H1 (cell line): ENCODE measurements at regions not wholly inside any gene's neighbourhood (a gene's known extent, or its start where the extent isn't known, plus 50 kb on each side); places are given as distances from the start of the nearest gene placed in this dataset.

Experiments used
- CTCF ChIA-PET: fragments of 300-600 bp; sonication (Branson Sonifier 250); formaldehyde crosslinking; loops from one replicate; lab custom pipeline; 2021; ENCODE audit not compliant: partially characterized antibody; lab: Charles Lee
- POLR2A ChIA-PET: fragments of 300-600 bp; sonication (Branson Sonifier 250); formaldehyde crosslinking; loops from one replicate; lab custom pipeline; 2021; ENCODE audit warnings: inconsistent platforms; ENCODE audit not compliant: partially characterized antibody; lab: Charles Lee
- DNase-seq, 2 experiments: peaks; one replicate each; pipeline versions ENCODE4 v3.0.0 to v3.0.0-alpha.2; 2010 to 2022; ENCODE audit warnings: low spot score in 2 of 2, low read depth in 1 of 2, mixed read lengths in 1 of 2
- FAIRE-seq: peaks from 2 replicates; lab custom pipeline; 2011; peaks lifted over from hg19 to GRCh38; lab: Jason Lieb, UNC
- H2AFZ ChIP-seq: 2 replicates; pipeline ENCODE4 v1.8.1; 2012; ENCODE audit warnings: low read length, inconsistent platforms
- H2AK5ac ChIP-seq: 2 replicates; pipeline ENCODE4 v1.6.1; 2013; ENCODE audit warnings: low read depth, low read length
- H2BK120ac ChIP-seq: replicated peaks from 2 replicates; pipeline ENCODE3; 2013; ENCODE audit warnings: low read depth, low read length, inconsistent platforms
- H2BK12ac ChIP-seq: 2 replicates; pipeline ENCODE4 v1.6.1; 2013; ENCODE audit warnings: low read depth, low read length
- H2BK15ac ChIP-seq: 2 replicates; pipeline ENCODE4 v1.6.1; 2013; ENCODE audit warnings: low read length
- H2BK20ac ChIP-seq: 2 replicates; pipeline ENCODE4 v1.6.1; 2013; ENCODE audit warnings: low read length
- H2BK5ac ChIP-seq: 2 replicates; pipeline ENCODE4 v1.6.1; 2013; ENCODE audit warnings: low read depth, low read length
- H3K14ac ChIP-seq: 2 replicates; pipeline ENCODE4 v1.6.1; 2013; ENCODE audit warnings: inconsistent platforms; ENCODE audit not compliant: insufficient read length
- H3K18ac ChIP-seq: 2 replicates; pipeline ENCODE4 v1.6.1; 2013; ENCODE audit warnings: low read length; ENCODE audit errors: extremely low read depth
- H3K23ac ChIP-seq: 2 replicates; pipeline ENCODE4 v1.6.1; 2013; ENCODE audit warnings: inconsistent platforms; ENCODE audit not compliant: insufficient read length
- H3K23me2 ChIP-seq: 2 replicates; pipeline ENCODE4 v1.6.1; 2013; ENCODE audit warnings: low read depth, low read length
- H3K27ac ChIP-seq: 2 replicates; pipeline ENCODE4 v1.6.1; 2011; ENCODE audit warnings: low read depth, low read length, inconsistent platforms
- H3K27me3 ChIP-seq, 4 experiments: replicated peaks in 1 of 4; 1 replicate in 1 of 4; 2 replicates in 3 of 4; pipeline versions ENCODE4 v1.6.1 to v1.8.1; 2011 to 2013; ENCODE audit warnings: low read length in 3 of 4, mild to moderate bottlenecking in 3 of 4, inconsistent platforms in 2 of 4, mixed read lengths in 2 of 4, moderate library complexity in 1 of 4; ENCODE audit not compliant: control insufficient read depth in 3 of 4, insufficient read depth in 3 of 4; ENCODE audit errors: extremely low read depth in 1 of 4
- H3K36me3 ChIP-seq, 4 experiments: 2 replicates each; pipeline versions ENCODE4 v1.6.1 to v1.8.1; 2011 to 2013; ENCODE audit warnings: mild to moderate bottlenecking in 4 of 4, low read length in 3 of 4, moderate library complexity in 2 of 4, control low read depth in 1 of 4, inconsistent platforms in 1 of 4; ENCODE audit not compliant: insufficient read depth in 4 of 4, control insufficient read depth in 2 of 4
- H3K4ac ChIP-seq: replicated peaks from 2 replicates; pipeline ENCODE3; 2013; ENCODE audit warnings: low read length, low read depth, mixed read lengths, inconsistent platforms; ENCODE audit not compliant: insufficient read length
- H3K4me1 ChIP-seq, 4 experiments: replicated peaks in 1 of 4; 1 replicate in 1 of 4; 2 replicates in 3 of 4; pipeline versions ENCODE4 v1.6.1 to v1.8.1; 2011 to 2013; ENCODE audit warnings: low read length in 3 of 4, inconsistent platforms in 2 of 4, mixed read lengths in 1 of 4; ENCODE audit not compliant: insufficient read depth in 4 of 4, control insufficient read depth in 3 of 4
- H3K4me2 ChIP-seq, 2 experiments: 2 replicates each; pipeline versions ENCODE4 v1.6.1 to v1.8.1; 2011 to 2013; ENCODE audit warnings: low read depth in 2 of 2, low read length in 2 of 2, control low read depth in 1 of 2, inconsistent platforms in 1 of 2, mild to moderate bottlenecking in 1 of 2; ENCODE audit not compliant: insufficient read depth in 1 of 2
- H3K4me3 ChIP-seq, 4 experiments: fragments of 200-600, 300-600 bp in 1 of 4; sonication (generic), shearing (Covaris generic), sonication (Bioruptor Twin) in 1 of 4; 2 replicates each; pipeline versions ENCODE4 v1.5.1 to v1.8.1; 2011 to 2016; ENCODE audit warnings: low read length in 4 of 4, low read depth in 3 of 4, control low read depth in 2 of 4, inconsistent platforms in 2 of 4, mild to moderate bottlenecking in 2 of 4, mixed read lengths in 1 of 4, moderate library complexity in 1 of 4; ENCODE audit not compliant: insufficient read depth in 2 of 4; ENCODE audit errors: extremely low read depth in 1 of 4
- H3K56ac ChIP-seq: replicated peaks from 2 replicates; pipeline ENCODE3; 2013; ENCODE audit warnings: low read depth, mild to moderate bottlenecking, mixed read lengths, low read length, inconsistent platforms; ENCODE audit not compliant: insufficient read length
- H3K79me1 ChIP-seq: 2 replicates; pipeline ENCODE4 v1.6.1; 2013; ENCODE audit warnings: low read depth, low read length, control low read depth
- H3K79me2 ChIP-seq, 2 experiments: 2 replicates each; pipeline versions ENCODE4 v1.6.1 to v1.8.1; 2012 to 2013; ENCODE audit warnings: low read length in 2 of 2, mild to moderate bottlenecking in 2 of 2, inconsistent platforms in 1 of 2; ENCODE audit not compliant: insufficient read depth in 2 of 2, control insufficient read depth in 1 of 2
- H3K9ac ChIP-seq, 4 experiments: replicated peaks in 1 of 4; 1 replicate in 1 of 4; 2 replicates in 3 of 4; pipeline versions ENCODE4 v1.6.1 to v1.8.1; 2011 to 2013; ENCODE audit warnings: low read depth in 3 of 4, low read length in 3 of 4, control low read depth in 2 of 4, mild to moderate bottlenecking in 2 of 4, moderate library complexity in 2 of 4, inconsistent platforms in 1 of 4; ENCODE audit errors: extremely low read depth in 1 of 4
- H3K9me3 ChIP-seq, 2 experiments: 2 replicates each; pipeline versions ENCODE4 v1.6.1 to v1.8.1; 2012 to 2013; ENCODE audit warnings: mild to moderate bottlenecking in 2 of 2, moderate library complexity in 2 of 2, control low read depth in 1 of 2, inconsistent platforms in 1 of 2, low read depth in 1 of 2, low read length in 1 of 2, mixed read lengths in 1 of 2; ENCODE audit not compliant: insufficient read depth in 2 of 2
- H4K20me1 ChIP-seq, 2 experiments: replicated peaks in 1 of 2; 2 replicates each; pipeline versions ENCODE3 to v1.8.1; 2011 to 2013; ENCODE audit warnings: inconsistent platforms in 2 of 2, low read length in 2 of 2, mild to moderate bottlenecking in 1 of 2; ENCODE audit not compliant: insufficient read depth in 2 of 2, control insufficient read depth in 1 of 2
- H4K5ac ChIP-seq: 2 replicates; pipeline ENCODE4 v1.6.1; 2013; ENCODE audit warnings: low read length, low read depth, mixed read lengths, inconsistent platforms; ENCODE audit not compliant: insufficient read length
- H4K8ac ChIP-seq: 2 replicates; pipeline ENCODE4 v1.8.0; 2013; ENCODE audit warnings: mild to moderate bottlenecking, moderate library complexity, low read length, inconsistent platforms; ENCODE audit not compliant: insufficient read depth; ENCODE audit errors: extremely low read depth
- H4K91ac ChIP-seq: replicated peaks from 2 replicates; pipeline ENCODE3; 2013; ENCODE audit warnings: low read length, mixed read lengths, inconsistent platforms; ENCODE audit not compliant: insufficient read length
- BACH1 ChIP-seq: IDR thresholded peaks from 2 replicates; pipeline ENCODE4 v1.6.1; 2012; ENCODE audit warnings: low read length, improper control_type of control experiment
- MAFK ChIP-seq: IDR thresholded peaks from 2 replicates; pipeline ENCODE4 v1.6.1; 2012; ENCODE audit warnings: low read depth, mild to moderate bottlenecking, improper control_type of control experiment, low read length
- PHF8 ChIP-seq: fragments of 200-600 bp; sonication (generic); conservative IDR thresholded peaks from 2 replicates; pipeline ENCODE4 v1.7.1; 2012; ENCODE audit warnings: low read depth, mild to moderate bottlenecking, inconsistent platforms, low read length, moderate library complexity
- SAP30 ChIP-seq: fragments of 300-600 bp; sonication (generic); IDR thresholded peaks from 2 replicates; pipeline ENCODE4 v1.7.1; 2012; ENCODE audit warnings: low read length, moderate library complexity, mild to moderate bottlenecking, inconsistent platforms; ENCODE audit not compliant: insufficient read depth, insufficient replicate concordance
- WGBS, 2 experiments: shearing (Covaris generic) in 1 of 2; methylation state at CpG; one replicate each; pipeline versions ENCODE4 v1.1.6 to v1.1.7; 2013 to 2015; ENCODE audit warnings: low lambda C conversion rate in 2 of 2, mixed read lengths in 2 of 2, inconsistent platforms in 1 of 2, low coverage in 1 of 2, missing lambda C conversion rate in 1 of 2; ENCODE audit not compliant: insufficient replicate concordance in 2 of 2, insufficient coverage in 1 of 2, insufficient read length in 1 of 2; ENCODE audit errors: extremely low coverage in 1 of 2, missing lambda C conversion rate in 1 of 2; 5-methylcytosine and 5-hydroxymethylcytosine counted together

- no peak overlapping the region for H4K5ac ChIP-seq
- no peak overlapping the region for H4K91ac ChIP-seq
- H3K14ac ChIP-seq = no peak overlapping the region
- no peak overlapping the region for H2BK15ac ChIP-seq
- H2BK5ac ChIP-seq = no peak overlapping the region
- no peak overlapping the region for H3K9ac ChIP-seq
- H2BK20ac ChIP-seq = no peak overlapping the region
- H3K36me3 ChIP-seq = no peaks in the 10 kb centered on the region
- no peaks in the 10 kb centered on the region for H3K79me1 ChIP-seq
- DNase-seq (no peak), FAIRE-seq (no peak)
- no peak overlapping the region for H3K4ac ChIP-seq
- H3K4me3 ChIP-seq = no peak overlapping the region
- no peak overlapping the region for H3K18ac ChIP-seq
- no peak overlapping the region for H4K8ac ChIP-seq
- ChIA-PET POLR2A (no interaction called here), CTCF (interaction anchor here (1.4 kb wide), 1 partner anchor 172 kb away, joined by 3 read pairs; no protein-coding TSS in a partner anchor)
- no peak overlapping the region; the same call in 1 of the 2 replicates for H2BK12ac ChIP-seq
- no peak overlapping the region for H3K56ac ChIP-seq
- H2AK5ac ChIP-seq = no peak overlapping the region; the same call in 1 of the 2 replicates
- H3K27me3 ChIP-seq = no peaks in the 10 kb centered on the region
- 88% methylated on average over 7 of the region's 7 CpGs; no CpG with 5 or more reads in 1 of the 2 experiments for WGBS, 2 experiments
- no peaks in the 10 kb centered on the region for H3K4me1 ChIP-seq
- H3K79me2 ChIP-seq = no peaks in the 10 kb centered on the region
- H2AFZ ChIP-seq = no peak overlapping the region
- no peaks in the 10 kb centered on the region for H3K23me2 ChIP-seq
- no peak overlapping the region for H3K27ac ChIP-seq
- no peaks in the 10 kb centered on the region for H4K20me1 ChIP-seq
- H3K23ac ChIP-seq = no peak overlapping the region
- H2BK120ac ChIP-seq = no peak overlapping the region
- H3K4me2 ChIP-seq = no peak overlapping the region
- no peak for TF ChIP-seq SAP30
- no peak for TF ChIP-seq PHF8
- TF ChIP-seq MAFK = peak; percentile 55; the same call in 1 of the 2 replicates
- TF ChIP-seq BACH1 = peak; percentile 95
- peaks cover 0 to 3% of the 10 kb centered on the region in 2 experiments; a peak in 1 of 4 replicates for H3K9me3 ChIP-seq
These were observed 528.8 kb downstream of the IRX1 start for GRCh38 chr5:4124221-4124970.
